ENCODE measurements at regions not wholly inside any gene's neighbourhood (a gene's known extent, or its start where the extent isn't known, plus 50 kb on each side); places are given as distances from the start of the nearest gene placed in this dataset.
A peak's percentile ranks its signal among the peaks of the same experiment; 100 is the strongest.

DNA sequence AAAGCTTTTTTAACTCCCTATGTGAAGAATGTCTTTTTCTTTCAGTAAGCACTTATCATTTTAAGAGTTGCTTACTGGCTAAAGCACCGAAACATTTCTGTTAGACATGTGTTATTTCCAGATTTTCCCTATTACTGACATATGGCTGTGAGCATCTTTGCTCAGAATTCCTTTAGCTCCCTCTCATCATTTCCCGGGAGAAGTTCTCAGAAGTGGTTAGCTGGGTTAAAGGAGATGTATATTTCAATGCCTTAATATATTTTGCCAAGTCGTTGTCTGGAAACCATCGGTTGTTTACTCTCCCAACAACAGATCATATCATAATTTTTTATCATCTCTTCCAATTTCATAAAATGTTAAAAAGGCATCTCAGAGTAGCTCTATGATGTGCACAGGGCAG is 396.5 kb downstream of the OCA2 start:
- no peak for DNase-seq

DNA sequence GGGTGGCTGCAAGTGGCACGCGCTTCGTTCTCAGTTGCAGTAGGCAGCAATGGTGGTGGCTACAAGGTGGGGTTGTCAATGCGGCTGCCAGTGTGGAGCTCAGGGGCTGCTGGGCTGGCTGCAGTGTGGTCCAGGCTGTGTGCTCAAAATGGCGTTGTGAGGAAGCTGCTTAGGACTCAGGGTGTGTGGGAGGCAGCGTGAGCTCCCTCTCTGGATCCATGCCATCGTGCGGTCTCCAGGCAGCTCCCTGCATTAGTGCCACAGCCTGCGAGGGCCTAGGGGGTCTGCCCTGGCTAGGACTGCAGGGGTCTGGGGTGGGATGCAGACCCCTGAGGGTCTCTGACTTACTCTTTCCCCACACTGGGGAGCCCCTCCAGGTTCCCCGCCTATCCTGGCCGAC is 397.2 kb downstream of the OCA2 start:
- no peak for DNase-seq

DNA sequence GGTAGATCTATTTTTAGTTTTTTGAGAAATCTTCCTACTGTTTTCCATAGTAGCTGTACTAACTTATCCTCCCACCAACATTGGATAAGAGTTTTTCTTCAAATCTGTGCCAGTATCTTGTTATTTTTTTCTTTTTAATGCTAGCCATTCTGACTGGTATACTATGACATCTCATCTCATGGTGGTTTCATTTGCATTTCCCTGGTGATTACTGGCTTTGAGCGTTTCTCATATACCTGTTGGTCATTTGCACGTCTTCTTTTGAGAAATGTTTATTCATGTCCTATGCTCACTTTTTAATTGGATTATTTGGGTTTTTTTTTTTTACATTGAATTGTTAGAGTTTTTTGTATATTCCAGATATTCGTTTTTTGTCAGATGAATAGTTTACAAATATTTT is 398.1 kb downstream of the OCA2 start:
- DNase-seq = no peak

DNA sequence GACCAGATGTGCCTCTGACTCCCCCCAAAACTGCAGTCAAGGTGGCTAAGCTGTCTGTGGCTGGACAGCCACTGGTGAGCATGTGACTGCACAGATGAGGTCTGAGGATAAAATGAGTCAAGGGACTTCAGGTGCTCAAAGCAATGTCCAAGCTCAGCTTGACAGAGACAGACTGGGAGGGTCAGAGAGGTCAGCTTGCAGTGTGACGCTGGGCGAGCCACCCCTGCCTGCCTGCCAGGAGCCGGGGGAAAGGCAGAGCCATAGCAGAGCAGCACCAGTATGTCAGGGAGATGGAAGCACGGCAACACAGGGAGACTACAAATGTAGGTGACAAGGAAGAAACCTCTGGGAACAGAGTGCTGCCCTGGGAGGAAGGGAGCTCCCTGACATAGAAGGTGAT is 399.4 kb downstream of the OCA2 start:
- no peak for DNase-seq

DNA sequence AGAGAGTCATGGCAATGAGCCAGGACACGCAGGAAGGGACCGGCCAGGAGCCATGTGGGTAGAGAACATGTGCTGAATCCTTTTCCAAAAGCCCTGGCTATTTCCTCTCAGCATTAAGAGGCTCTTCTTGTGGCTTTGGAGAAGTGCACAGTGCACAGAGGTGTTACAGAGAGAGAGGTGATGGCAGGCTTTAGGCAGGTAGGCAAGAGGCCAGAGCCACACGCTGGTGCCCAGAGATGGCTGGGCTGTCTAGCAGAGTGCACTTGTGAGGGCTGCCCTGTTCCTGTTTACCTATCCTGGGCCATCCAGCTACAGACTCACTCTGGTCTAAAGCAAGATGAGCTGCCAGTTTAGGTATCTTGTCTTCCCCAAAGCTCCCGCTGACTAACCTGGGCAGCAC is 402.6 kb downstream of the OCA2 start:
- no peak for DNase-seq

DNA sequence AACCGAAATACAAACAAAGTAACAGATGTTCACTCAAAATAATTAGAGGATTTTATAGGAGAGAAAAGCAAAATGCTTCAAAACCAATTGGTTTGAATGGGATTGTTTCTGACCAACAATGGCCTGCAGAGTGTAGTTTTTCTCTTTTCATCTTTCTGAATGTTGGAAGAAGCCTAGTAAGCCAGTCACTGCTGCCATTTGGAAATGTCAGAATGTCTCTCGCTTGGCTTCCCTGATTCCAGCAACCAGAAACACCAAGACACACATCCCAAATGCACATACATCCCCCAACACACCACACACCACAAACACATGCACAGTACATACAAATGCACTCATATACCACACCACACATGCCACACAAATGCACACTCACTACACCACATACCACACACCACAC is 403.4 kb downstream of the OCA2 start:
- DNase-seq = no peak

DNA sequence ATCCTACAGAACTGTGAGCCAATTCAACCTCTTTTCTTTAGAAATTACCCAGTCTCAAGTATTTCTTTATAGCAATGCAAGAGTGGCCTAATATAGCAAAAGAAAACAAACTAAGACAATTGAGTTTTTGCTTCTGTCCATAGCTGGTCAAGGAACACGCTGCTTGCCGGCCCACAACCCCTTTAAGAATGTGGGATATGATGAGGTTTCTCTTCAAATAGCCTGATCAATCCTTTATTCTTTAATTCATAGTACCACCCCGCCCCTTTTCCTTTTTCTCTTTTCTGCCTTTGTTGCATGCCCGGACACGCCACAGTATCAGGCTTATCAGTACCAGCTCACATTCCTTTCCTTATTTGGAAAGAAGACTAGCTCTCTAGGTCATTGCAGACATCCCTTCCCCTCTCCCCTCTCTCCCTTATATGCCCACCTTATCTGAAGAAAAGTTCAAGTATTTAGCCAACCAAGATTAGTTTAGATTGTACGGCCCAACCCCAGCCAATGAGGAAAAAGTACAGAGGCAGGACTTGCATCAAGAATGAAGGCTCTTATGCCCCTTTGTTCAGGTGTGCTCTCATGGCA is 404.5 kb downstream of the OCA2 start:
- no peak for DNase-seq

DNA sequence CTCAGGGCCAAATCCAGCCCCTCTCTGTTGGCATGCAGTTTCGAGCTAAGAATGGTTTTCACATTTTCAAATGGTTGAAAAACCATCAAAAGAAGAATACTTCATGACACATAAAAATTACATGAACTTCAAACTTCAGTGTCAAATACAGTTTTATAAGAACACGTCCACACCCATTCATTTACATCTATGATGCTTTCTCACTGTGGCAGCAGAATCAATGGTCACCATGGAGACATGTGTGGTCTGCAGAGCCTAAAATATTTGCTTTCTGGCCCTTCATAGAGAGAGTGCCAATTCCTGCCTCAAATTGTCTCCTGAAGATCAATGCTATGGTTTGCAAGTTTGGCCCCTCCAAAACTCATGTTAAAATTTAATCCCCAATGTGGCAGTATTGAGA is 405.8 kb downstream of the OCA2 start:
- no peak for DNase-seq

DNA sequence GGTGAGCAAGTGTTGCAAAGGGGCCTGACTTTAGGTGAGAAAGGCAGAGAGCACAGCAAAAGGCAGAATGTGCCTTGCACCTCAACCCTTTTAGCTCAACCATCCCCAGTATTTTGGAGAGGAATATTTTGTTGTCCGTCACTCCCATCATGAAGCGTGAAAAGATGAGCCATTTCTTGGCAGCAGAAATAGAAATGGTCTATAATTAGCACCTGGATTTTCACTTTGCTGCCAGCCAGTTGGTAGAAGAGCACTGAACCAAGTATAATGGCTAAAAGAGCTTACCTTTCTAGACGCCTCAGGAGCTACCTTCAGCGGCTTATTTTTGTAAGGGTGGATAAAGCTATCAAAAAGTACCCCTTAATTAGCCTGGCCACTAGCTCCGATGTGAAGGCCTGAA is 406.7 kb downstream of the OCA2 start:
- no peak for DNase-seq

DNA sequence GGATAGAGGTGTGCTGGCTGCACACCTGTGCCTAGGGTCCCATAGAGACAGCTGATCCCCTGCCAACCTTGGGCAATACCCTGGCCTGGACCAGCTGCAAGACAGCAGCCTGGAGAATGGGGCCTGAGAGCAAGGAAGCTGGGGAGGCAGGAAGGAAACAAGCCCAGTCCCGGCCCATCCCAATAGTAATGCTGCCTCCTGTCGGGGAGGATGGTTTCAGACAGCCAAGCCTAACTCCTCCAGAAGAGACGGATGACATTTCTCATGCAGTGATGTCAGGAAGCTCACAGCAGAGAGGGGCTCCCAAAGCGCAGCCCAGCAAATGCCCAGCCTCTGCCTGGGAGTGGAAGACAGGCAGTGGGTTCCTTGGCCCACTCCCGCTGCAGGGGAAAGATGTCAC is 408.8 kb downstream of the OCA2 start:
- no peak for DNase-seq

DNA sequence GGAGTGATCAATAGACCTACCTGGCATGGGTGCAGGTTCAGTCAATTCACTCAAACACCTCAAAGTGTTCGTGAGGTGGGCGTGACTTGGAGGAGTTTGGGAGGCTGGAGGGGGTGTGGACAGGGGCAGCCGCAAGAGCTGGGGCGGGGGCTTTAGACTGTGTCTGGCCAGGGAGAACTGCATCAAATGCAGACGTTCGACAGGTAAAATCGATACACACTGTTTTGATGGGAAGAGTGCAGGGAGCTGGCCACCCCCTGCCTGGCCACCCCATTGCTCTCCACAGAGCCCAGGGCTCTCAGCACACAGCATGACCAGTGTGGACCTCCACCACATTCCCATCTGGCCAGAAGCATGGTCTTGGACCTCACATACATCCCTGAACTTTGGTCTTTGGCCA is 412.1 kb downstream of the OCA2 start:
- no peak for DNase-seq

DNA sequence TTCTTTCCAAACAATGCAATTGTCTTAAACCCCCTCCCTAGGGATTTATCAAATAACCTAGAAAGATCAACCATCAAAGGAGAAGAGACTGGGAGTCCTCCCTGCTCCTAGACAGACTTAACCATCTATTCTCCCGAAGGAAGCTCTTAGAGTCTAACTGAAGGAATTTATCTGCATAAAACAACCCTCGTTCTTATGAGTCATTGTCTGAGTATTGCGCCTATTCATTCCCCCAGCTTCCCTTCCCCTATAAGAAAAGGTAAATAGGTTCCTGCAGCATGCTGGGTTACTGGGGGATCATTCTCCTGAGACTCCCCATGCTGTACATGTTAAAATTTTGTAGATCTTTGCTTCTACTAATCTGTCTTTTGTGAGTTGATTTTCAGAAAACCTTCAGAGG is 412.7 kb downstream of the OCA2 start:
- no peak for DNase-seq

DNA sequence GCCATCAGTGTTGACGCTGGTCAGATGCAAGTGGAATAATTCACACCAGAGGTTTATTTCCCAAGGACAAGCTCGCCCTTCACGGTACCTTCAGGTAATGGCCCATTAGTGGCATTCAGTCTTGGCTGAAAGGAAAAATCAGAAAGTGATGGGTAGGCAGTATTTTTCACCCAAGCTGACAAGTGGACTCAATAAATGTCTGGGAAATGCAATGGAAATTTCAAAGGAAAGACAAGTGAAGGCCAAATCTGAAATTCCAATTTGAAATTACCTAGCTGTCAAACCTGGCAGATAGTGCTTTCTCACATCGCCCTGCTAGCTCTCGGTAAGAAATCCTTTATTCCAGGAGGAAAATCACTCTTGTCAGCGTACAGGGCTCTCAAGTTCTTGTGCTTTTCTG is 413.5 kb downstream of the OCA2 start:
- no peak for DNase-seq

DNA sequence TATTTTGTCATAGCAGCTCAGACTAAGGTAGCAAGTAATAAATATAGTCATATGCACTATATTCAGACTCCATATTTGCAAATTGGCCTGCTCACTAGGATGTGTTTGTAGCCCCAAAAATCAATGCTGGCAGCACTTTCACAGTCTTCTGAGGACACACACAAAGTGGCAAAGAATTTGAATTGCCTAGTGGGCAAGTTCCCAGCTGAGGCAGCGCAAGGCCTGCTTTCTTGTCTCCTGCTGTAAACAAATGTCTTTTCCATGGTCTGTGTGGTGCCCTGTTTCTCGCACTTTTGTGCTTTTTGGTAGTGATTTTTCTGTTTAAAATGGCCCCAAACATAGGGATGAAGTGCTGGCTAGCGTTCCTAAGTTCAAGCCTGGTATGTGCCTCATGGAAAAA is 416.0 kb downstream of the OCA2 start:
- DNase-seq = no peak

DNA sequence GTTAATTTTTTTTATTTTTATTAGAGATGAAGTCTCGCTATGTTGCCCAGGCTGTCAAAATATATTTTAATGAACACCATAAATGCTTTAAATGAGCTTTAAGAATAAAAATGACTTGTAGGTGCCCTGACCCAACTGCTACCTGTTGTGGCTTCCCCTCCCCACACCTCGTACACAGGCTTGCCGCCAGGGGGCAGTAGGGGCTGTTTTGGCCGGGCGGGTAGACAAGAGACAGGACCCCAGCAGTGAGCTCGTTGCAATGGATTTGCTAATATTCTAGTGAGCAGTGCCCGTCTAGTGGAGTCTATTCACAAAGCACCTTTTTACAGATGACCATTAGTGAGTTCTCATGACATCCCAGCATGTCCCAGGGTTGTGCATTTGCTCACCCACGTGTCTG is 418.1 kb downstream of the OCA2 start:
- DNase-seq = peak in 1 of 2 experiments; percentile 7

DNA sequence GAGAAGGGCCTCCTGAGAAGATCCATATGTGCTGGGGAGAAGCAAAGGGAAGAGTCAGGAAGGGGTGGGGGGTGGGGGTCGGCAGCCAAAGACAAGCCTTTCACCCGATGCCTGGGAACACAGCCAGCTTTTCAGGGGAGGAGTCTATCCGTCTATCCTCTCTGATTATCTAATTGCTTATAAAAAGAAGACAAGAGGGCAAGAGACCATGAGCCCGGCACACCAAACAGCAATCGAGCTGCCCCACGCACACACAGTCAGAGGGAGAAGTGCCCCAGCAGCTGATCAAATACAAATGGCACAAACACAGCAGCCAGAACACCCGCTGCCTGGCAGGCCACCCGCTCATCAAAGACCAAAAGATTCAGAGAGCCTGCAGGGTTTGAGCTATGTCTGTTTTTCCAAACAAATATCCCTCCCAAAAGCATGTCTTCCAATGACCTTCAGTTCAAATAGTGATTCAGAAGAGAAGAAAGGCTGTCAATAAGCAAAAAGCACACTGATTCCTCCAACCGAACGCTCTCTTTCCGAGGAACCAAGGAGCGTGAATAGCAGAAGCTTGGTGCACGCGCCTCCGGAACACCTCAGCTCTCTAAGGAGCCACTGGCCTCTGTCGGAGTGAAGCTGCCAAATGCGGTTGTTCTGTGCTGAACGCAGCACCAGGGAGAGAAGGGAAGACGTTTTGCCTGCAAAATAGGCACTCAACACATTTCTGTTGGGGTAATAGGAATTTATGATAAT is 419.2 kb downstream of the OCA2 start:
- DNase-seq = no peak

DNA sequence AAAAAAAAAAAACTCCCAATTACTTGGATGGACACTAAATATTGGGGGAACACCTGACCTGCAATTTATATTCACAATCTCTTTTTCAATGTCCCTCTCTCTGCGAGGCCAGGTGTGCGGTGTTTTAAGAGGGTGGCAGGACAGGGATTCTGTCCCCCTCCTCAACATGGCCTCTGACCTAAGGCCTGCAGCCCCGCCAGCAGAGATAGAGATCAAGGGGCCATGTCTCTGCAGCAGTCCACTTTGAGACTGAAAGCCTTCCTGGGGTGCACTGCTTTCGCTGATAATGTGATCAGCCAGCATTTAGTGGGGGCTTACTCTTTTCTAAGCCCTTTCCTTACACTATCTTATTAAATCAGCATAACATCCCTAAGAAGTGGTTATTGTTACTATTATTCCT is 419.9 kb downstream of the OCA2 start:
- DNase-seq = no peak

DNA sequence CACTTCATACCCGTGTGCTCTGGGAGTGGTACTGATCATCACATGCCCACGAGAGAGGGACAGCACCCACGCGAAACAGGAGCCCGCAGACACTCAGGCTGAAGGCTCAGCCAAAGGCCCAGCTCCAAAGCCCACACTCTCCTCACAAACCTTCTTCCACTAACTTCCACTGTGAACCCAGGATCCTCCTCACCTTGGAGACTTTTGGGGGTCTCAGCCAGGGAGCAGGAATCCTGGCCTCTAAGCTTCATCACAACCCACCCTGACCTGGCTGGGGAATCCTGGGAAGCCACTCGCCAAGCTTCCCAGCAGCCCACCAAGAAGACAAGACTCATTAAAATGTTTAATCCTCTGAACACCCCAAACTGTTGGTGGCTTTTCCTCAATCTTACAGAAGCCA is 421.2 kb downstream of the OCA2 start:
- DNase-seq = no peak

DNA sequence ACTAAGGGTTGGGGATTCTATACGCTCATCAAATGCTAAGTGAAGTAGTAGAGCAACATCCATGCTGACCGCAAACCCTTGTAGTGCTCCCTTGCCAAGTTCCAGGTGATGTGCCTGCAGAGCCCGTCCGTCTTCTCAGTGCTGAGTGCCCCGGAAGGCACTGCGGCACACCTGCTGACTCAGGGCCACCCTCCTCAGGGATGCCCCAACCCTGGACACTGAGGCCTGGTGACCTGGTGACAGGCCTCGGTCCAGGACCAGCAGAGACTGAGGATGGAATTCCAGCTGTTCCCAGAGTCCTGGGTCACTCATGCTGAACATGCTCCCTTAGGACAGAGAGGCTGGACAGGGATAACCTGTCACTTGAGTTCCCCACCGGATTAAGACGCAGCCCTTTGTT is 422.5 kb downstream of the OCA2 start:
- DNase-seq = no peak

DNA sequence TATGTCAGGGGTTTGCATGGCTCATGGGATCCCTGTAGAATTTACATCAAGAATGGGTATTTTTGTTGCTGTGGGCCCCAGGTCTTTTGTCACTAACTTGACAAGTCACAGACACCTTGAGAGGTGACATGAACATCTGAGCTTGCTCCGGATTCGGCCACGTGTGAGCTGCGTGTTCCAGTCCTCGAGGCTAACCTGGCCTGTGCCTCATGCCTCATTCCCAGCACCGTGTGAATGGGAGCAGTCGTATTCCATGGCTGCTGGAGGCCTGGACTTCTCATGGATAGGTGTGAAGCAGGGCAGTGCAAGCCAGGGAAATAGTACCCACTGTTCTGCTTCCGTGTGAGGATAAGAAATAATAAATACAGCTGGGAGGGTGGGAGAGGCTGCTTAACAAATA is 423.5 kb downstream of the OCA2 start:
- DNase-seq = no peak

DNA sequence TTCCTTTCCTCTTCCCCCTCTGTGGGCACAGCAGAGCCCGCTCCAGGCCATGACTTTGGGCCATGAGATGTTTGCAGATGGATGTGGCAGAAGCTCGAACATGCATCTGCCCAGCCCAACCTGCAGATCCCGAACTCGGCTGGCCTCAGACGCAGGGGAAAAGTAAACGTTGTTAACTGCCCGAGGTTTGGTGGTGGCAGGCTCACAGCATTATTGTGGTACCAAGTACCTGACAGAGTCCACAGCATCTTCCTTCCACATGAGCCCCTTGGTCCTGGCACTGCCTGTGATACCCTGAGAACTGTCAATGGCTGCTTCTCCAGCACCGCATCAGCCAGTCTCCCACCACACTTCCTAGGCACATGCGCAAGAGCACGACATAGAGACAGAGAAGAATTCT is 424.3 kb downstream of the OCA2 start:
- DNase-seq = no peak

DNA sequence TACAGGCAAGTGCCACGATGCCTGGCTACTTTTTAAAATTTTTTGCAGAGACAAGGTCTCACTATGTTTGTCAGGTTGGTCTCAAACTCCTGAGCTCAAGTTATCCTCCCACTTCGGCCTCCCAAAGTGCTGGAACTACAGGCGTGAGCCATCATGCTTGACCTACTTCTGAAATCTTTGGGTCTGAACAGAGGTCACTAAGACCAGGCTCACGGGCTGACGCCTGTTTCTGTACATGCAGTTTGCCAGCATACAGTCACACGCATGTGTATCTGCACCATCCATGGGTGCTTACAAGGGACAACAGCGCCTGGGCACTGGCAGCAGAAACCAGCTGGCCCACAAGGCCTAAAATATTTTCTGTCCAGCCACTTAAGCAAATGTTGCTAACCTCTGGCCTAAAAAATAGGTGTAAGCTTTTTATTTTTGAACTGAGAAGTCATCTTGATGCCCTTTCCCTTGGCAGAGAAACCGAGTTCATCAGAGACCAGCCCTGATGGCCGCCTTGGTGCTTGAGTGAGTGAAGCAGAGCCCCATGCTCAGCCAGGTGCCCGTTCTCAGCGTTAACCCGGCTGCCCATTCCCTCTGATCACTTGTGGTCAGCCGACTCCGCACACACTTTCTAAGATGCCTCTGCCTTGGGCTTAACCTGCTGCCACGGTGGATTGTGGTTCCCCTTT is 425.2 kb downstream of the OCA2 start:
- DNase-seq = no peak

DNA sequence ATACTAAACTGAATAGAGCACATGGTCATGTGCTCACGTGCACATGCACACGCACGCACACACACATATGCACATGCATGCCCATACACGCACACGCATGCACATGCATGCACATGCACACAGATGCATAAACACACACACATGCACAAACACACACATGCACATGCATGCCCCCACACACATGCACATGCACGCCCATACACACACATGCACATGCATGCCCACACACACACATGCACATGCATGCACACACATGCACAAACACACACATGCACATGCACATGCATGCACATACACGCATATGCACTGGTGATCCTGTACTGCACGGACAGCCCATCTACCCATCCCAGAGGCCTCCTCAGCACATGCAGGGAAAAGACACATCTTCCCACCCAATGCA is 426.6 kb downstream of the OCA2 start:
- no peak for DNase-seq

DNA sequence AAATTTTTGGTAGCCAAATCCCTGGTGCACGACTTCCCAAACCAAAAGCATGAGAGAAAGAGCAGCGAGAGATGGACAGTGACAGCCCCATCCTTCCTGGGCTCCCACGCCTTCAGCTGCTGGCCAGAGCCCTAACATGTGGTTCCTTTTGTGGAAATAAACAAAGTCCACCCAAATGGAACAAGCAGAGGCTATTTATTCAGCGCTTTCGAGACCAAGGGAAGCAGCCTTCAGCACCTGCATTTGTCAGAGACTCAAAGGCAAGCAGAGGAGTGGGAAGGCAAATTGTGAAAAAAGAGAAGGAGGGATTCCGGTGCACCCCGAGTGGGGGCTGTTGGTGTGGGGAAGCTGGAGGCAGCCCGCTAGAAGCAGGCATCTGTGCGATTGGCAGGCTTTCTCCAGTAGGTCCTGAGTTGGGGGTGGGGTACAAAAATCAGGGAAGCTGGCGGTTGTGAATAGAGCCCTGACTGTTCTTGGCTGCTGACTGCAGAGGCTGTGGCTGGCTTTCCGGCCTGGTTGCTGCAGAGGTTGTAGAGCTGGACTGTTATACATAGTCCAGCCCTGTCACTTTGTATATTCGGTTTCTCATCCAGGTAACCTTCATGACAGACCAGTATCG is 427.2 kb downstream of the OCA2 start:
- DNase-seq = no peak
